ENCODE measurements at regions not wholly inside any gene's neighbourhood (a gene's known extent, or its start where the extent isn't known, plus 50 kb on each side); places are given as distances from the start of the nearest gene placed in this dataset.

- H3K27ac ChIP-seq: no peak overlapping the region
- H3K27me3 ChIP-seq: no peaks in the 10 kb centered on the region
- TF ChIP-seq CTCF (IDR thresholded peaks at IDR 0.05): no peak
- no peak for DNase-seq (ENCODE audit: low spot score)
- H3K4me1 ChIP-seq: no peaks in the 10 kb centered on the region
- H3K4me3 ChIP-seq: no peak overlapping the region
- no peaks in the 10 kb centered on the region for H3K36me3 ChIP-seq
- H3K9me3 ChIP-seq: peaks cover 0 to 2% of the 10 kb centered on the region in 2 donors
Observed at GRCh38 chr2:66306483-66306882, 128.4 kb upstream of the MEIS1 start.

- Histone ChIP-seq H3K27me3 (no peaks in the 10 kb centered on the region), H3K27ac (no peak overlapping the region), H3K9me3 (no peaks in the 10 kb centered on the region), H3K4me1 (no peaks in the 10 kb centered on the region), H3K36me3 (no peaks in the 10 kb centered on the region), H3K4me3 (no peak overlapping the region)
- TF ChIP-seq CTCF (IDR thresholded peaks at IDR 0.05): no peak
- peak; percentile 80 for DNase-seq (ENCODE audit: low spot score)
Observed at GRCh38 chr2:66305718-66306117, 129.2 kb upstream of the MEIS1 start.

GRCh38 chr2:66303471-66303870 is 131.5 kb upstream of the MEIS1 start:
- Histone ChIP-seq H3K27ac (no peak overlapping the region), H3K4me3 (no peak overlapping the region), H3K9me3 (no peaks in the 10 kb centered on the region), H3K27me3 (no peaks in the 10 kb centered on the region), H3K4me1 (no peaks in the 10 kb centered on the region), H3K36me3 (no peaks in the 10 kb centered on the region)
- no peak for TF ChIP-seq CTCF (IDR thresholded peaks at IDR 0.05)
- DNase-seq (ENCODE audit: low spot score): no peak

DNA sequence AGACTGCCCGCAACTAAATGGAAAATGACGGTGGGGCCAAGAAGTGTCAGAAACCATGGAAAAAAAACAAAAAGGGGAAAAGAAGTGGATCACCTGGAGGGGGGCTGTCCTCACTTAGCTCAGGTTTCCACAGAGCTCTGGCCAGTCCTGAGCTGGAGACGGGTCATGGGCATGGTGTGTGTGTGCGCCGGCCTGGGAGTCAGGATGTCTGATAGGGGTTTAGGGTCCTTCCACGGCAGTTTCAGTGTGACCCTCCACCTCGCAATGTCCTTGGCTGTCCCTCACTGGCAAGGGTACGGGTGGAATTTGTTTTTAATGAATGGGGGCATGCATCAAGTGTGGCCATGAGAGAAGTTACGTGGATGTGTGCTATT is 133.2 kb upstream of the MEIS1 start:
- no peak overlapping the region for H3K4me3 ChIP-seq
- peak overlapping the region in 1 of 2 donors; percentile 50 for H3K27ac ChIP-seq
- DNase-seq (ENCODE audit: low spot score): no peak
- H3K36me3 ChIP-seq: no peaks in the 10 kb centered on the region
- no peaks in the 10 kb centered on the region for H3K4me1 ChIP-seq
- H3K27me3 ChIP-seq: no peaks in the 10 kb centered on the region
- no peaks in the 10 kb centered on the region for H3K9me3 ChIP-seq
- TF ChIP-seq CTCF (IDR thresholded peaks at IDR 0.05): no peak

DNA sequence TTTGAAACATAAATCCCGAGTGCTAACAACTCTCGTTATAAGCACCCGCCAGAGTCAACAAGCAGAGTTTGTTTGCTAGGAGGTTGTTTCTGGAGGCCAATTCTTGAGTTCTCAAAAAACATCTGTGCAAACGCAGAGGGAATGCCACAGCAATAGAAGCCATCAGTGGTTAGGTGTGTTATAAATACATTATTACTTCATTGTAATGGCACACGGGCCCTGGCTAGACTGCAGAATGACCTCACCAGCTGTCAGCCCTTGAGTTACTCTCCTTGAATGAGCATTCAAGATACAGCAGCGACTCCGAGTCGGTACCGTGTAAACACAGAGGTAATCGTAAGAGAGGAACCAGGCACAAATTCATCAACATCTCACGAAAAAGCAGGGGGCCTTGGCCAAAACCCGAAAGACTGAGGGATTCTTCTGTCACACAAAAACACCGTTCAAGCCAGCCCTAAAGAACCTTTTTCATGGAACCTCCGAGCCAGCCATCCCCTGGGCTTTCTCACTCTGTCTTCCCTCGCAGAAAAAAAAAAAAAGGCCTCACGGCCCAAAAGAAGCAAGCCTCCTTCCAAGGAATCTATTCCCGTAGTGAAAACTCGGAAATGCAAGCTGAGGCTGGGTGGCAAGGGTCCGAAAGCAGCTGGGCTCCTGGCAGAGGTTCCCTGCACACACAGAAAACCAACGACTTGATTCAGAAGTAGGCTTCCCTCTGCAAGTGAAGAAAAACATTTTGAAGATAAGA is 133.7 kb upstream of the MEIS1 start:
- no peak overlapping the region for H3K4me3 ChIP-seq
- H3K9me3 ChIP-seq: no peaks in the 10 kb centered on the region
- no peaks in the 10 kb centered on the region for H3K4me1 ChIP-seq
- no peak for TF ChIP-seq CTCF (IDR thresholded peaks at IDR 0.05)
- H3K27ac ChIP-seq: peak overlapping the region in 1 of 2 donors; percentile 50
- H3K36me3 ChIP-seq: no peaks in the 10 kb centered on the region
- H3K27me3 ChIP-seq: no peaks in the 10 kb centered on the region
- DNase-seq (ENCODE audit: low spot score): peak; percentile 68

- Histone ChIP-seq H3K27ac (no peak overlapping the region), H3K4me3 (no peak overlapping the region), H3K36me3 (no peaks in the 10 kb centered on the region), H3K4me1 (no peaks in the 10 kb centered on the region), H3K9me3 (no peaks in the 10 kb centered on the region), H3K27me3 (no peaks in the 10 kb centered on the region)
- TF ChIP-seq CTCF (IDR thresholded peaks at IDR 0.05): no peak
- no peak for DNase-seq (ENCODE audit: low spot score)
Observed at GRCh38 chr2:66283787-66284186, 151.1 kb upstream of the MEIS1 start.

Data from right atrium auricular region (tissue), 2 donors.